ENCODE measurements at regions not wholly inside any gene's neighbourhood (a gene's known extent, or its start where the extent isn't known, plus 50 kb on each side); places are given as distances from the start of the nearest gene placed in this dataset.

- peaks cover 6% of the 10 kb centered on the region for H3K27me3 Mint-ChIP-seq (ENCODE audit: insufficient read depth, low read depth, poor library complexity)
- TF ChIP-seq NANOG (IDR thresholded peaks at IDR 0.05; ENCODE audit: borderline replicate concordance) = no peak
- TF ChIP-seq JUNB (IDR thresholded peaks at IDR 0.05; ENCODE audit: unreplicated experiment) = no peak
- no peak for TF ChIP-seq ZNF114 (CRISPR knock-in tag; IDR thresholded peaks at IDR 0.05)
- no peak for TF ChIP-seq CREB1 (CRISPR knock-in tag; IDR thresholded peaks at IDR 0.05; ENCODE audit: low read depth)
- DNase-seq (ENCODE audit: low spot score) (no peak), ATAC-seq (no peak)
- peak overlapping the region; percentile 82 for H3K4me3 Mint-ChIP-seq
- no peaks in the 10 kb centered on the region for H3K9me3 Mint-ChIP-seq
- no peak overlapping the region for H3K27ac Mint-ChIP-seq
- no peaks in the 10 kb centered on the region for H3K36me3 Mint-ChIP-seq (ENCODE audit: low read depth)
- Histone ChIP-seq H3K27ac (ENCODE audit: low read depth) (no peak overlapping the region), H3K36me3 (ENCODE audit: insufficient read depth) (no peaks in the 10 kb centered on the region), H3K27me3 (ENCODE audit: insufficient read depth) (no peaks in the 10 kb centered on the region), H4K20me1 (replicated peaks; ENCODE audit: insufficient read depth) (no peaks in the 10 kb centered on the region), H3K4me3 (peak overlapping the region; percentile 72; the same call in 1 of the 2 replicates), H3K79me2 (replicated peaks; ENCODE audit: insufficient read depth) (no peaks in the 10 kb centered on the region), H3K4me2 (peak overlapping the region; percentile 83), H3F3A (replicated peaks; ENCODE audit: low read depth) (no peaks in the 10 kb centered on the region), H2AFZ (peak overlapping the region; percentile 99; the same call in 1 of the 2 replicates), H3K4me1 (ENCODE audit: insufficient read depth) (peaks cover 5% of the 10 kb centered on the region; the same call in 1 of the 2 replicates), H3K9me2 (ENCODE audit: insufficient read depth) (no peaks in the 10 kb centered on the region)
- peaks cover 11% of the 10 kb centered on the region for H3K4me1 Mint-ChIP-seq
Observed at GRCh38 chr9:13569602-13570067, 290.1 kb upstream of the MPDZ start.

DNA sequence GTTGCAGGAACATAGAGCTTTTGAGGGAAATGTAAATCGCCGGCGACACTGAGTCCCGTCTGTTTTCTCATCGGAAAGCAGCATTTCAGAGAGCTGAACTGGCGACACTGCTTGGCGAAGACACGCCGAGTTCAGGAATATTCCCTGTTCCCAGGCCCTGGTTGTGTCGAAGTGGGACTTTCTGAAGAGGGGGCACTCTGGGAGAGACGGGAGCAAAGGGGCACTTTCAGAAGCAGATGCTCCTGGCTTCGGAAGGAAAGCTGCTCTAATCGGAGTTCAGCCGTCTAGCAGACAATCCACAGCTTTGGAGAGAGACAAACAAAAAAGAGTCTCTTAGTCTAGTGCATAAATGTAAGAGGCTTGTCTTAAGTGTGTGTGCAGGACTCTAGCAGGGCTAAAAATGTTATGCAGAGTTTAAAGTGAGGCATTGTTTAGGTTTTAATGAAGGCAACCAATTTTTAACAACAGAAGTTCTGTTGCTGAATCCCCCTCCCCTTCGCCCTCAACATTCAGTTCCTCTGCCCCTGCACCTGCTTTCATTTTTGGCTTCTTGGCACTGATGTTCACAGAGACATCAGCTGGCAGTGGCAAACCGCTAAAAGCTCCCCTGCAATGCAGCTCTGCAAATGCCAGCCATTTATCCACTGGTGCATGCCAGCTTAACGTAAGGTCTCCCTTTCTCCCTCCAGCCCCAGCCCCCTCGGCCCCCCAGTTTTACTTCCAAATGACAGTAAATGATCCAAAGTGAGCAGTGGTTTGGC is 289.5 kb upstream of the MPDZ start:
- Histone ChIP-seq H3K79me2 (replicated peaks; ENCODE audit: insufficient read depth) (no peaks in the 10 kb centered on the region), H3K4me2 (peak overlapping the region; percentile 83), H3F3A (replicated peaks; ENCODE audit: low read depth) (no peaks in the 10 kb centered on the region), H4K20me1 (replicated peaks; ENCODE audit: insufficient read depth) (no peaks in the 10 kb centered on the region), H3K27me3 (ENCODE audit: insufficient read depth) (no peaks in the 10 kb centered on the region), H3K36me3 (ENCODE audit: insufficient read depth) (no peaks in the 10 kb centered on the region), H3K9me2 (ENCODE audit: insufficient read depth) (no peaks in the 10 kb centered on the region), H3K4me1 (ENCODE audit: insufficient read depth) (peaks cover 5% of the 10 kb centered on the region; the same call in 1 of the 2 replicates), H3K4me3 (peak overlapping the region; percentile 72), H3K27ac (ENCODE audit: low read depth) (no peak overlapping the region), H2AFZ (peak overlapping the region; percentile 99)
- Mint-ChIP-seq H3K4me1 (peaks cover 11% of the 10 kb centered on the region), H3K27me3 (ENCODE audit: insufficient read depth, low read depth, poor library complexity) (peaks cover 6% of the 10 kb centered on the region), H3K27ac (peak overlapping the region; percentile 28), H3K4me3 (peak overlapping the region; percentile 82), H3K36me3 (ENCODE audit: low read depth) (no peaks in the 10 kb centered on the region), H3K9me3 (no peaks in the 10 kb centered on the region)
- DNase-seq (ENCODE audit: low spot score) (peak; percentile 46), ATAC-seq (peak; percentile 77)
- no peak for TF ChIP-seq EZH2phosphoT487 (IDR thresholded peaks at IDR 0.05; ENCODE audit: unreplicated experiment)
- no peak for TF ChIP-seq ZNF114 (CRISPR knock-in tag; IDR thresholded peaks at IDR 0.05)
- TF ChIP-seq REST (IDR thresholded peaks at IDR 0.05; ENCODE audit: unreplicated experiment) = no peak
- TF ChIP-seq NANOG (IDR thresholded peaks at IDR 0.05; ENCODE audit: borderline replicate concordance) = no peak
- TF ChIP-seq ZNF462 (CRISPR knock-in tag; IDR thresholded peaks at IDR 0.05) = no peak
- no peak for TF ChIP-seq ETS1 (IDR thresholded peaks at IDR 0.05)
- no peak for TF ChIP-seq EZH2 (IDR thresholded peaks at IDR 0.05; ENCODE audit: low read depth, unreplicated experiment)
- TF ChIP-seq JUNB (IDR thresholded peaks at IDR 0.05; ENCODE audit: unreplicated experiment) = no peak
- TF ChIP-seq CREB1 (CRISPR knock-in tag; IDR thresholded peaks at IDR 0.05; ENCODE audit: low read depth) = no peak

Measured in GM23338 (cell line).